Liver (tissue), 7 donors: ENCODE measurements at regions not wholly inside any gene's neighbourhood (a gene's known extent, or its start where the extent isn't known, plus 50 kb on each side); places are given as distances from the start of the nearest gene placed in this dataset.

Experiments used
- DNase-seq: peaks from one replicate; pipeline ENCODE4 v3.0.0-alpha.2; 2017; ENCODE audit warnings: low spot score
- H3K27ac ChIP-seq, 2 donors: one replicate each; pipeline ENCODE4 v1.7.0; 2013; ENCODE audit warnings: inconsistent platforms in 2 of 2, low read length in 2 of 2, control low read depth in 1 of 2, low read depth in 1 of 2, mild to moderate bottlenecking in 1 of 2
- H3K27me3 ChIP-seq, 4 donors: one replicate each; pipeline versions ENCODE4 v1.6.1 to v1.7.0; 2013; ENCODE audit warnings: low read length in 3 of 4, inconsistent platforms in 1 of 4, mild to moderate bottlenecking in 1 of 4, moderate library complexity in 1 of 4; ENCODE audit not compliant: control insufficient read depth in 4 of 4, insufficient read depth in 4 of 4
- H3K36me3 ChIP-seq, 4 donors: one replicate each; pipeline versions ENCODE4 v1.6.1 to v1.7.0; 2013; ENCODE audit warnings: low read length in 3 of 4, mild to moderate bottlenecking in 3 of 4, low read depth in 1 of 4, moderate library complexity in 1 of 4; ENCODE audit not compliant: control insufficient read depth in 4 of 4, insufficient read depth in 3 of 4
- H3K4me1 ChIP-seq, 4 donors: one replicate each; pipeline versions ENCODE4 v1.6.1 to v1.7.0; 2013; ENCODE audit warnings: low read length in 3 of 4, mild to moderate bottlenecking in 3 of 4, moderate library complexity in 1 of 4; ENCODE audit not compliant: control insufficient read depth in 4 of 4, insufficient read depth in 4 of 4
- H3K4me3 ChIP-seq, 3 donors: one replicate each; pipeline versions ENCODE4 v1.6.1 to v1.7.0; 2013; ENCODE audit warnings: low read length in 3 of 3, control low read depth in 1 of 3, low read depth in 1 of 3, mild to moderate bottlenecking in 1 of 3
- H3K9ac ChIP-seq, 2 donors: one replicate each; pipeline ENCODE4 v1.7.0; 2013; ENCODE audit warnings: low read length in 2 of 2, mild to moderate bottlenecking in 2 of 2, moderate library complexity in 2 of 2, control low read depth in 1 of 2, low read depth in 1 of 2
- H3K9me3 ChIP-seq, 4 donors: one replicate each; pipeline versions ENCODE4 v1.6.1 to v1.7.0; 2013; ENCODE audit warnings: low read length in 3 of 4; ENCODE audit not compliant: control insufficient read depth in 4 of 4
- ATF3 ChIP-seq: IDR thresholded peaks from 2 replicates; pipeline ENCODE4 v1.6.1; 2016; ENCODE audit warnings: antibody characterized with exemption
- EGR1 ChIP-seq, 2 donors: IDR thresholded peaks; 2 replicates each; pipeline ENCODE4 v1.6.1; 2016 to 2018; ENCODE audit warnings: antibody characterized with exemption in 2 of 2, low read depth in 2 of 2
- FOXA1 ChIP-seq: IDR thresholded peaks from 2 replicates; pipeline ENCODE4 v1.6.1; 2016; ENCODE audit warnings: antibody characterized with exemption
- FOXA2 ChIP-seq: IDR thresholded peaks from 2 replicates; pipeline ENCODE4 v1.6.1; 2016; ENCODE audit warnings: antibody characterized with exemption
- GABPA ChIP-seq, 2 donors: IDR thresholded peaks in 1 of 2; conservative IDR thresholded peaks in 1 of 2; 2 replicates each; pipeline ENCODE4 v1.6.1; 2016; ENCODE audit warnings: antibody characterized with exemption in 2 of 2, mild to moderate bottlenecking in 1 of 2, moderate library complexity in 1 of 2
- HNF4G ChIP-seq: IDR thresholded peaks from 2 replicates; pipeline ENCODE4 v1.6.1; 2016; ENCODE audit warnings: antibody characterized with exemption
- JUND ChIP-seq, 2 donors: IDR thresholded peaks; 2 replicates each; pipeline ENCODE4 v1.6.1; 2016; ENCODE audit warnings: antibody characterized with exemption in 2 of 2
- MAX ChIP-seq: IDR thresholded peaks from 2 replicates; pipeline ENCODE4 v1.6.1; 2016; ENCODE audit warnings: antibody characterized with exemption
- NR2F2 ChIP-seq: IDR thresholded peaks from 2 replicates; pipeline ENCODE4 v1.6.1; 2016; ENCODE audit warnings: antibody characterized with exemption
- RAD21 ChIP-seq, 2 donors: IDR thresholded peaks; 2 replicates each; pipeline ENCODE4 v1.6.1; 2016; ENCODE audit warnings: antibody characterized with exemption in 2 of 2, mild to moderate bottlenecking in 2 of 2
- REST ChIP-seq: IDR thresholded peaks from 2 replicates; pipeline ENCODE4 v1.6.1; 2016; ENCODE audit warnings: antibody characterized with exemption, mild to moderate bottlenecking
- RXRA ChIP-seq, 2 donors: IDR thresholded peaks; 2 replicates each; pipeline ENCODE4 v1.6.1; 2017 to 2018; ENCODE audit warnings: antibody characterized with exemption in 2 of 2, mild to moderate bottlenecking in 1 of 2
- SP1 ChIP-seq: IDR thresholded peaks from 2 replicates; pipeline ENCODE4 v1.6.1; 2018; ENCODE audit warnings: antibody characterized with exemption, mild to moderate bottlenecking
- TAF1 ChIP-seq: conservative IDR thresholded peaks from 2 replicates; pipeline ENCODE4 v1.6.1; 2016; ENCODE audit warnings: antibody characterized with exemption, mild to moderate bottlenecking
- YY1 ChIP-seq: IDR thresholded peaks from 2 replicates; pipeline ENCODE4 v1.6.1; 2016; ENCODE audit warnings: antibody characterized with exemption, mild to moderate bottlenecking
- ZBTB33 ChIP-seq: IDR thresholded peaks from 2 replicates; pipeline ENCODE4 v1.6.1; 2016; ENCODE audit warnings: antibody characterized with exemption
- WGBS: extraction: QIAGEN DNeasy Blood & Tissue Kit; methylation state at CpG from one replicate; pipeline ENCODE4 v1.1.7; 2013; 5-methylcytosine and 5-hydroxymethylcytosine counted together
- donor health status: healthy.
- donor health status: healthy.
- donor health status: healthy.
- donor health status: healthy.

GRCh38 chr5:171715551-171715950, 70.1 kb upstream of the SMIM23 start:
- DNase-seq: no peak
- Histone ChIP-seq H3K27me3 (no peaks in the 10 kb centered on the region), H3K9me3 (peaks cover 0 to 2% (median under 1%) of the 10 kb centered on the region in 4 donors), H3K36me3 (no peaks in the 10 kb centered on the region), H3K27ac (no peak overlapping the region), H3K9ac (no peak overlapping the region), H3K4me1 (no peaks in the 10 kb centered on the region), H3K4me3 (no peak overlapping the region)
- 77% methylated on average over 4 of the region's 4 CpGs for WGBS
- TF ChIP-seq ZBTB33: no peak
- no peak for TF ChIP-seq SP1
- no peak for TF ChIP-seq MAX
- no peak for TF ChIP-seq HNF4G

- DNase-seq: peak; percentile 5
- Histone ChIP-seq H3K4me1 (no peaks in the 10 kb centered on the region), H3K9me3 (peaks cover 0 to 2% (median under 1%) of the 10 kb centered on the region in 4 donors), H3K9ac (no peak overlapping the region), H3K36me3 (no peaks in the 10 kb centered on the region), H3K27me3 (peaks cover 0 to 3% (median 0%) of the 10 kb centered on the region in 4 donors), H3K4me3 (no peak overlapping the region), H3K27ac (no peak overlapping the region)
- WGBS: 77% methylated on average over 6 of the region's 6 CpGs
- TF ChIP-seq NR2F2 (no peak), GABPA (IDR thresholded peaks at IDR 0.05 in 1 of 2, conservative IDR thresholded peaks at IDR 0.05 in 1 of 2) (no peak), SP1 (no peak), FOXA1 (no peak), ZBTB33 (no peak), ATF3 (no peak), RAD21 (IDR thresholded peaks at IDR 0.05) (no peak), YY1 (no peak), TAF1 (no peak), RXRA (IDR thresholded peaks at IDR 0.05) (no peak), FOXA2 (no peak), REST (no peak), JUND (IDR thresholded peaks at IDR 0.05) (no peak), EGR1 (IDR thresholded peaks at IDR 0.05; ENCODE audit: low read depth in 2 of 2) (no peak), MAX (no peak)
Observed at GRCh38 chr5:171720086-171720485, 65.5 kb upstream of the SMIM23 start.
